ENCODE measurements at regions not wholly inside any gene's neighbourhood (a gene's known extent, or its start where the extent isn't known, plus 50 kb on each side); places are given as distances from the start of the nearest gene placed in this dataset.
"Not testable (repeated sequence)": the region's sequence is repeated elsewhere in the genome, so short reads cannot be mapped to it uniquely, and the experiment has no call there.

- not testable (repeated sequence) for H3K9me3 Mint-ChIP-seq; DNase-seq (ENCODE audit: low spot score in 2 of 2); H3K36me3 Mint-ChIP-seq; ATAC-seq; H3K27ac Mint-ChIP-seq
These were observed 73.9 kb upstream of the SOX21 start for GRCh38 chr13:94786246-94786645.

DNA sequence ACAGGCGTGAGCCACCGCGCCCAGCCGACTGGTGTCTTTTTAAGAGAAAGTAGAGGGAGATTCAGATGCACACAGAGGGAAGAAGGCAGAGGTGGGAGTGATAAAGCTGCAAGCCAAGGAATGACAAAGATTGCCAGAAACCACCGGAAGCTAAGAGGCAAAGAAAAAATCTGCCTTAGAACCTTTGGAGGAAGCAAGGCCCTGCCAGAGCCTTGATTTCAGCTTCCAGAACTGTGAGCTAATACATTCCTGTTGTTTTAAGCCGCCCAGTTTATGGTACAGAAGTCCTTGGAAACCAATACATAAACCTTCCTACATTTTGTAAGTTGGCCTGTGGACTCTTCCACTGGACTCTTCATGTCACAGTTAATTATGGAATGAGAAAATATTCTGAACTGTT is 71.7 kb upstream of the SOX21 start:
- no peak for DNase-seq (ENCODE audit: low spot score in 2 of 2)
- ATAC-seq = no peak
- Mint-ChIP-seq H3K9me3 (peaks cover 0 to 8% of the 10 kb centered on the region in 2 donors), H3K27ac (no peak overlapping the region), H3K36me3 (no peaks in the 10 kb centered on the region)

DNA sequence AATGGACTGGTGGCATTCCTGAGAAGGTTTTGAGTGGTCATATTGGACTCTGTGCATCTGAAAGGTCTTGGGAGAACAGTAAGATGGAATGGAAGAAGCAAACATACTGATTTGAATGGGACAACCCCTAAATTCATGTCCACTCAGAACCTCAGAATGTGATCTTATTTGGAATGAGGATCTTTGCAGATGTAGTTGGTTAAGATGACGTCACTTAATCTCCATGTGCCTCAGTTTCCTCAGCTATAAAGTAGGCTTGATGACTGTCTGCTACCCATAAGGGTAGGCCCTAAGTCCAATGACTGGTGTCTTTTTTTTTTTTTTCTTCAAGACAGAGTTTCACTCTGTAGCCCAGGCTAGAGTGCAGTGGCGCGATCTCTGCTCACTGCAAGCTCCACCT is 71.1 kb upstream of the SOX21 start:
- Mint-ChIP-seq H3K27ac (no peak overlapping the region), H3K36me3 (no peaks in the 10 kb centered on the region), H3K9me3 (peaks cover 0 to 8% of the 10 kb centered on the region in 2 donors)
- ATAC-seq (no peak), DNase-seq (ENCODE audit: low spot score in 2 of 2) (no peak)

GRCh38 chr13:94780421-94780820 is 68.1 kb upstream of the SOX21 start:
- ATAC-seq = no peak
- Mint-ChIP-seq H3K9me3 (peaks cover 0 to 8% of the 10 kb centered on the region in 2 donors), H3K36me3 (no peaks in the 10 kb centered on the region), H3K27ac (no peak overlapping the region)
- DNase-seq (ENCODE audit: low spot score in 2 of 2) = no peak

DNA sequence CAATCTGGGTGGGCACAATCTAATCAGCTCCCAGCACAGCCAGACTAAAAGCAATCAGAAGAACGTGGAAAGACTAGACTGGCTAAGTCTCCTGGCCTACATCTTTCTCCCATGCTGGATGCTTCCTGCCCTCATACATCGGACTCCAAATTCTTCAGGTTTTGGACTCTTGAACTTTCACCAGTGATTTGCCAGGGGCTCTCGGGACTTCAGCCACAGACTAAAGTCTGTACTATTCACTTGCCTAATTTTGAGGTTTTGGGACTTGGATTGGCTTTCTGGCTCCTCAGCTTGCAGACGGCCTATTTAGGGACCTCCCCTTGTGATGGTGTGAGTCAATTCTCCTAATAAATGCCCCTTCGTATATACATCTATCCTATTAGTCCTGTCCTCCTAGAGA is 66.6 kb upstream of the SOX21 start:
- no peak for ATAC-seq

GRCh38 chr13:94778585-94778984 is 66.2 kb upstream of the SOX21 start:
- no peak for DNase-seq (ENCODE audit: low spot score in 2 of 2)
- Mint-ChIP-seq H3K9me3 (peaks cover 0 to 8% of the 10 kb centered on the region in 2 donors), H3K27ac (no peak overlapping the region), H3K36me3 (no peaks in the 10 kb centered on the region)
- ATAC-seq = no peak

More for the DNA sequence above, 66.6 kb upstream of the SOX21 start:
- Mint-ChIP-seq H3K9me3 (peaks cover 0 to 8% of the 10 kb centered on the region in 2 donors), H3K27ac (no peak overlapping the region), H3K36me3 (no peaks in the 10 kb centered on the region)
- no peak for DNase-seq (ENCODE audit: low spot score in 2 of 2)

- ATAC-seq = no peak
- no peak overlapping the region for H3K27ac Mint-ChIP-seq
- H3K36me3 Mint-ChIP-seq = no peaks in the 10 kb centered on the region
- no peaks in the 10 kb centered on the region for H3K9me3 Mint-ChIP-seq
- no peak for DNase-seq (ENCODE audit: low spot score in 2 of 2)
These were observed 64.6 kb upstream of the SOX21 start for GRCh38 chr13:94776956-94777355.

DNA sequence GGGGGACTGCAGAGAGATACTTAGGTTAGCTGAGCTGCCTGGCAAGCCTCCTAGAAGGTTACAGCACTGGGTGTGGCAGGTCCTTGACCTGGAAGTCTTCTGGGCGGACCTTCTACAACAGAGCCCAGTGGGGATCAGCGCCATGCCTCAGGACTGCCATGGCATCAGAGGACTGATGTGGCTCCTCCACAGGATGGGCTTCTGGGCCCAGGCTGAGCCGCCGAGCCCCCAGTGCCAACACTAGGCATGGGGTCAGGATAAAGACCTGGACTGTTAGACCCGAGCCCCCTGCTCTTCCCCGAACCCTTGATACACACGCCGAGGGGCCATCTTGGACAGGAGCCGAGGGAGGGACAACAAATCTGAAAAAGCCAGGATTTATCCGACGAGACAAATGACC is 64.0 kb upstream of the SOX21 start:
- H3K36me3 Mint-ChIP-seq = no peaks in the 10 kb centered on the region
- ATAC-seq (no peak), DNase-seq (ENCODE audit: low spot score in 2 of 2) (no peak)
- H3K27ac Mint-ChIP-seq = no peak overlapping the region
- no peaks in the 10 kb centered on the region for H3K9me3 Mint-ChIP-seq

DNA sequence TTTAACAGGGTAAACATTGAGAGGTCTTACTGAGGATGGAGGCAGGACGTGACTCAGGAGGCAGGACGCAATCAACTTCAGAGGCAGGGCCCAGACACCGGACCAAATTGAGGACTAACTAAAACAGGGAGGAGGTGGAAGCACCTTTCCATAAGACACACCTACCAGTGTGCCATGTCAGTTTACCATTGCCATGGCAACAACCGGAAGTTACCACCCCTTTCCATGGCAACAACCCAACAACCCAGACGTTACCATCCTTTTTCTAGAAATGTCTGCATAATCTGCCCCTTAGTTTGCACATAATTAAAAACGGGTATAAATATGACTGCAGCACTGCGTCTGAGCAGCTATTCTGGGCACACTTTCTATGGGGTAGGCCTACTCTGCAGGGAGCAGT is 53.5 kb upstream of the SOX21 start:
- DNase-seq (ENCODE audit: low spot score in 2 of 2) = no peak
- no peaks in the 10 kb centered on the region for H3K36me3 Mint-ChIP-seq
- ATAC-seq = no peak
- no peak overlapping the region for H3K27ac Mint-ChIP-seq
- H3K9me3 Mint-ChIP-seq = peaks cover 3 to 5% of the 10 kb centered on the region in 2 donors

- peaks cover 3 to 5% of the 10 kb centered on the region in 2 donors for H3K9me3 Mint-ChIP-seq
- peak in 1 of 2 donors; percentile 4 for DNase-seq (ENCODE audit: low spot score in 2 of 2)
- no peaks in the 10 kb centered on the region for H3K36me3 Mint-ChIP-seq
- no peak overlapping the region for H3K27ac Mint-ChIP-seq
- ATAC-seq = peak in 1 of 2 donors; percentile 94
These were observed 52.4 kb upstream of the SOX21 start for GRCh38 chr13:94764576-94765321.

Measured in activated naive CD4-positive, alpha-beta T cell treated with anti-CD3 and anti-CD28 coated beads, Interleukin-2, amount 50 U/mL, for 72 hours (primary cell).